IMR-90 (cell line): ENCODE measurements at regions not wholly inside any gene's neighbourhood (a gene's known extent, or its start where the extent isn't known, plus 50 kb on each side); places are given as distances from the start of the nearest gene placed in this dataset.

Source experiments
- ATAC-seq: fragments of 200-7000 bp; cut with Tn5 transposase; 2 replicates; pipeline ENCODE4 v1.9.1; 2020; ENCODE audit warnings: low read depth, mild to moderate bottlenecking, moderate library complexity
- BruUV-seq: library from RNA; stranded (reverse); fragments of 400-500 nt; replicated peaks from 2 replicates; lab custom pipeline; 2021; lab: Mats Ljungman, UMichigan
- CTCF ChIA-PET: fragments of 300-600 bp; formaldehyde crosslinking; extraction: SDS; loops from one replicate; lab custom pipeline; 2021; ENCODE audit warnings: antibody characterized with exemption; lab: Yijun Ruan, JAX
- POLR2A ChIA-PET: fragments of 300-600 bp; sonication (Branson Sonifier 250); formaldehyde crosslinking; loops from one replicate; lab custom pipeline; 2022; ENCODE audit warnings: antibody characterized with exemption; ENCODE audit not compliant: unreplicated experiment; lab: Charles Lee
- DNase-seq: peaks from one replicate; pipeline ENCODE4 v3.0.0; 2013
- H2AFZ ChIP-seq: replicated peaks from 2 replicates; pipeline ENCODE3; 2013; ENCODE audit warnings: low read length, mild to moderate bottlenecking; ENCODE audit not compliant: poor library complexity
- H2AK5ac ChIP-seq: 2 replicates; pipeline ENCODE4 v1.6.1; 2013; ENCODE audit warnings: low read depth, low read length, inconsistent platforms
- H2AK9ac ChIP-seq: replicated peaks from 2 replicates; pipeline ENCODE3; 2013; ENCODE audit warnings: mild to moderate bottlenecking, low read depth, low read length, moderate library complexity; ENCODE audit not compliant: poor library complexity
- H2BK120ac ChIP-seq: 2 replicates; pipeline ENCODE4 v1.6.1; 2013; ENCODE audit warnings: low read depth, low read length, inconsistent platforms
- H2BK15ac ChIP-seq: 3 replicates; pipeline ENCODE4 v1.6.1; 2013; ENCODE audit warnings: low read depth, low read length, inconsistent platforms
- H2BK20ac ChIP-seq: 2 replicates; pipeline ENCODE4 v1.6.1; 2013; ENCODE audit warnings: low read depth, mild to moderate bottlenecking, inconsistent platforms, low read length, moderate library complexity
- H2BK5ac ChIP-seq: 2 replicates; pipeline ENCODE4 v1.6.1; 2013; ENCODE audit warnings: mild to moderate bottlenecking, low read depth, low read length, inconsistent platforms; ENCODE audit not compliant: poor library complexity, severe bottlenecking
- H3K14ac ChIP-seq: replicated peaks from 2 replicates; pipeline ENCODE4 v1.6.1; 2013; ENCODE audit warnings: low read depth, low read length, inconsistent platforms
- H3K18ac ChIP-seq: 2 replicates; pipeline ENCODE4 v1.6.1; 2013; ENCODE audit warnings: low read depth, low read length, control low read depth
- H3K23ac ChIP-seq: 2 replicates; pipeline ENCODE4 v1.6.1; 2013; ENCODE audit warnings: low read depth, low read length, inconsistent platforms
- H3K27ac ChIP-seq: 2 replicates; pipeline ENCODE4 v1.5.1; 2013; ENCODE audit warnings: mild to moderate bottlenecking, control low read depth, low read length; ENCODE audit not compliant: insufficient read depth
- H3K27me3 ChIP-seq: 2 replicates; pipeline ENCODE4 v1.6.1; 2013; ENCODE audit warnings: low read length; ENCODE audit not compliant: control insufficient read depth, insufficient read depth
- H3K36me3 ChIP-seq: 2 replicates; pipeline ENCODE4 v1.6.1; 2013; ENCODE audit warnings: low read length, mixed read lengths; ENCODE audit not compliant: control insufficient read depth, insufficient read depth
- H3K4ac ChIP-seq: 2 replicates; pipeline ENCODE4 v1.6.1; 2013; ENCODE audit warnings: low read depth, low read length, inconsistent platforms
- H3K4me1 ChIP-seq: 2 replicates; pipeline ENCODE4 v1.6.1; 2013; ENCODE audit warnings: low read length, mixed read lengths; ENCODE audit not compliant: control insufficient read depth, insufficient read depth
- H3K4me2 ChIP-seq: 2 replicates; pipeline ENCODE4 v1.6.1; 2013; ENCODE audit warnings: low read depth, mild to moderate bottlenecking, control low read depth, low read length, moderate library complexity
- H3K4me3 ChIP-seq: 2 replicates; pipeline ENCODE4 v1.5.1; 2013; ENCODE audit warnings: low read depth, mild to moderate bottlenecking, control low read depth, low read length, moderate library complexity; ENCODE audit not compliant: insufficient read depth
- H3K56ac ChIP-seq: 2 replicates; pipeline ENCODE4 v1.6.1; 2013; ENCODE audit warnings: low read length, inconsistent platforms; ENCODE audit not compliant: insufficient read depth; ENCODE audit errors: extremely low read depth
- H3K79me1 ChIP-seq, 2 experiments: 2 replicates each; pipeline ENCODE4 v1.6.1; 2013; ENCODE audit warnings: low read length in 2 of 2, inconsistent platforms in 1 of 2, low read depth in 1 of 2
- H3K9ac ChIP-seq: 2 replicates; pipeline ENCODE4 v1.6.1; 2013; ENCODE audit warnings: low read depth, low read length, control low read depth
- H3K9me1 ChIP-seq: 2 replicates; pipeline ENCODE4 v1.6.1; 2013; ENCODE audit warnings: low read length, inconsistent platforms; ENCODE audit not compliant: insufficient read depth
- H3K9me3 ChIP-seq: 2 replicates; pipeline ENCODE4 v1.6.1; 2013; ENCODE audit warnings: low read length; ENCODE audit not compliant: control insufficient read depth, insufficient read depth
- H4K20me1 ChIP-seq: 2 replicates; pipeline ENCODE4 v1.6.1; 2013; ENCODE audit warnings: low read length, inconsistent platforms; ENCODE audit not compliant: insufficient read depth
- H4K5ac ChIP-seq: 2 replicates; pipeline ENCODE4 v1.6.1; 2013; ENCODE audit warnings: mild to moderate bottlenecking, low read depth, low read length, control low read depth
- H4K8ac ChIP-seq, 2 experiments: 2 replicates each; pipeline ENCODE4 v1.6.1; 2013; ENCODE audit warnings: low read depth in 2 of 2, low read length in 2 of 2, control low read depth in 1 of 2, inconsistent platforms in 1 of 2
- H4K91ac ChIP-seq: 2 replicates; pipeline ENCODE4 v1.6.1; 2013; ENCODE audit warnings: low read depth, low read length, inconsistent platforms; ENCODE audit not compliant: insufficient read depth
- BHLHE40 ChIP-seq: fragments of 150-350 bp; IDR thresholded peaks from 2 replicates; pipeline ENCODE4 v1.6.1; 2016; ENCODE audit warnings: mild to moderate bottlenecking, low read depth, low read length
- CTCF ChIP-seq: conservative IDR thresholded peaks from 2 replicates; pipeline ENCODE4 v1.5.1; 2012; ENCODE audit warnings: mild to moderate bottlenecking, low read depth, low read length, improper control_type of control experiment
- FOS ChIP-seq: fragments of 150-350 bp; IDR thresholded peaks from 2 replicates; pipeline ENCODE4 v1.6.1; 2016; ENCODE audit warnings: low read depth, low read length
- MXI1 ChIP-seq: IDR thresholded peaks from 2 replicates; pipeline ENCODE4 v1.6.1; 2012; ENCODE audit warnings: low read depth, mild to moderate bottlenecking, low read length, moderate library complexity, borderline replicate concordance
- POLR2A ChIP-seq: IDR thresholded peaks from 2 replicates; pipeline ENCODE4 v1.6.1; 2012; ENCODE audit warnings: mild to moderate bottlenecking, low read depth, low read length
- RCOR1 ChIP-seq: IDR thresholded peaks from 2 replicates; pipeline ENCODE4 v1.6.1; 2012; ENCODE audit warnings: mild to moderate bottlenecking, low read length, improper control_type of control experiment; ENCODE audit not compliant: insufficient replicate concordance
- RFX5 ChIP-seq: IDR thresholded peaks from 2 replicates; pipeline ENCODE4 v1.8.0; 2012; ENCODE audit warnings: low read depth, mild to moderate bottlenecking, low read length, moderate library complexity
- WGBS, 2 experiments: methylation state at CpG; one replicate each; pipeline versions ENCODE4 v1.1.5 to v1.1.7; 2013; ENCODE audit warnings: missing lambda C conversion rate in 2 of 2; ENCODE audit not compliant: insufficient read length in 1 of 2; ENCODE audit errors: extremely low coverage in 2 of 2; 5-methylcytosine and 5-hydroxymethylcytosine counted together
- dilution Hi-C: fragments of 300-500 bp; cut with HindIII; formaldehyde crosslinking; loops from one replicate; pipeline ENCODE4 v1.14.3; 2018; ENCODE audit warnings: low sequenced_read_pairs; ENCODE audit not compliant: unreplicated experiment
- in situ Hi-C: fragments of 300-500 bp; cut with MboI; formaldehyde crosslinking; loops from 3 replicates; pipeline ENCODE4 v1.14.3; 2019; ENCODE audit warnings: low sequenced_read_pairs, inconsistent platforms, mixed read lengths
- intact Hi-C: fragments of 100-400 bp; cut with micrococcal nuclease; formaldehyde crosslinking; loops from 2 replicates; pipeline ENCODE4 v1.10.0; 2022
- TF ChIP-seq, protein P1 (sequence below): fragments of 150-350 bp; IDR thresholded peaks from 2 replicates; pipeline ENCODE4 v1.6.1; 2016; ENCODE audit warnings: low read depth, mild to moderate bottlenecking, low read length, moderate library complexity, borderline replicate concordance
- TF ChIP-seq, protein P2 (sequence below): fragments of 150-350 bp; IDR thresholded peaks from 2 replicates; pipeline ENCODE4 v1.6.1; 2017; ENCODE audit warnings: mild to moderate bottlenecking, antibody characterized with exemption, low read length, low read depth

- CTCF ChIA-PET: no interaction called here
- Histone ChIP-seq H2AK5ac (no peak overlapping the region), H3K27me3 (no peaks in the 10 kb centered on the region), H3K4ac (no peak overlapping the region), H4K8ac (no peak overlapping the region), H2AK9ac (no peak overlapping the region), H3K4me3 (no peak overlapping the region), H2AFZ (no peak overlapping the region), H3K9ac (no peak overlapping the region), H2BK5ac (no peak overlapping the region), H3K36me3 (no peaks in the 10 kb centered on the region), H4K20me1 (no peaks in the 10 kb centered on the region), H2BK15ac (no peak overlapping the region), H3K4me1 (no peaks in the 10 kb centered on the region), H2BK20ac (no peak overlapping the region), H3K14ac (no peak overlapping the region), H3K79me1 (no peaks in the 10 kb centered on the region), H3K4me2 (no peak overlapping the region), H3K9me3 (no peaks in the 10 kb centered on the region), H3K9me1 (no peaks in the 10 kb centered on the region), H4K5ac (no peak overlapping the region), H3K27ac (no peak overlapping the region), H3K23ac (no peak overlapping the region), H2BK120ac (no peak overlapping the region), H4K91ac (no peak overlapping the region), H3K56ac (no peak overlapping the region), H3K18ac (no peak overlapping the region)
- no TSS peak for BruUV-seq
- POLR2A ChIA-PET: interaction anchor here (0.6 kb wide), 1 partner anchor 512 kb away, joined by 3 read pairs; no protein-coding TSS in a partner anchor
- WGBS, 2 experiments: no CpG with 5 or more reads among the region's 4 CpGs
- ATAC-seq: no peak
- intact Hi-C loops: no loop called here
- dilution Hi-C loops: no loop called here
- no peak for DNase-seq
- TF ChIP-seq FOS (no peak), MXI1 (no peak), RFX5 (no peak), CTCF (no peak), RCOR1 (no peak), POLR2A (no peak), BHLHE40 (no peak)
- TF ChIP-seq, protein P1, sequence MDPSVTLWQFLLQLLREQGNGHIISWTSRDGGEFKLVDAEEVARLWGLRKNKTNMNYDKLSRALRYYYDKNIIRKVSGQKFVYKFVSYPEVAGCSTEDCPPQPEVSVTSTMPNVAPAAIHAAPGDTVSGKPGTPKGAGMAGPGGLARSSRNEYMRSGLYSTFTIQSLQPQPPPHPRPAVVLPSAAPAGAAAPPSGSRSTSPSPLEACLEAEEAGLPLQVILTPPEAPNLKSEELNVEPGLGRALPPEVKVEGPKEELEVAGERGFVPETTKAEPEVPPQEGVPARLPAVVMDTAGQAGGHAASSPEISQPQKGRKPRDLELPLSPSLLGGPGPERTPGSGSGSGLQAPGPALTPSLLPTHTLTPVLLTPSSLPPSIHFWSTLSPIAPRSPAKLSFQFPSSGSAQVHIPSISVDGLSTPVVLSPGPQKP: no peak
- TF ChIP-seq, protein P2, sequence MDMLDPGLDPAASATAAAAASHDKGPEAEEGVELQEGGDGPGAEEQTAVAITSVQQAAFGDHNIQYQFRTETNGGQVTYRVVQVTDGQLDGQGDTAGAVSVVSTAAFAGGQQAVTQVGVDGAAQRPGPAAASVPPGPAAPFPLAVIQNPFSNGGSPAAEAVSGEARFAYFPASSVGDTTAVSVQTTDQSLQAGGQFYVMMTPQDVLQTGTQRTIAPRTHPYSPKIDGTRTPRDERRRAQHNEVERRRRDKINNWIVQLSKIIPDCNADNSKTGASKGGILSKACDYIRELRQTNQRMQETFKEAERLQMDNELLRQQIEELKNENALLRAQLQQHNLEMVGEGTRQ: no peak
- in situ Hi-C loops: no loop called here
Measured at GRCh38 chr13:39107561-39107960, 69.3 kb downstream of the NHLRC3 start.
